ENCODE measurements at regions not wholly inside any gene's neighbourhood (a gene's known extent, or its start where the extent isn't known, plus 50 kb on each side); places are given as distances from the start of the nearest gene placed in this dataset.
"Not testable (repeated sequence)": the region's sequence is repeated elsewhere in the genome, so short reads cannot be mapped to it uniquely, and the experiment has no call there.

DNA sequence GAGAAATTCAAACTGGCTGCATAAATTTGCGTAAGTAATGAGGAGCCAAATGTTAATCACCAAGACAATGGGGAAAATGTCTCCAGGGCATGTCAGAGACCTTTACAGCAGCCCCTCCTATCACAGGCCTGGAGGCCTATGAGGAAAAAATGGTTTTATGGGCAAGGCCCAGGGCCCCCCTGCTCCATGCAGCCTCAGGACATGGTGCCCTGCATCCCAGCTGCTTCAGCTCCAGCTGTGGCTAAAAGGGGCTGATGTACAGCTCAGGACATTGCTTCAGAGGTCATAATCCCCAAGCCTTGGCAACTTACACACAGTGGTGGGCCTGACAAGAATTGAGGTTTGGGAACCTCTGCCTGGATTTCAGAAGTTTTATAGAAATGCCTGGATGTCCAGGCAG lies 126.2 kb upstream of the TGFBR2 start:
- 100% methylated on average over 1 of the region's 1 CpG for WGBS (ENCODE audit: insufficient coverage)
- H3K27me3 ChIP-seq (ENCODE audit: control insufficient read depth in 2 of 2, insufficient read depth in 2 of 2, low read length in 2 of 2); H3K9me3 Mint-ChIP-seq; H3K27ac Mint-ChIP-seq; DNase-seq; intact Hi-C loops (cut with micrococcal nuclease); H4K20me1 ChIP-seq (ENCODE audit: insufficient read depth, low read length); H3K79me2 ChIP-seq (ENCODE audit: insufficient read depth, low read length); H3K27ac ChIP-seq (ENCODE audit: low read depth in 1 of 2, low read length in 2 of 2); H3K4me2 ChIP-seq (replicated peaks; ENCODE audit: extremely low read depth, low read length, poor library complexity, severe bottlenecking); H3K4me3 Mint-ChIP-seq; H3K9me3 ChIP-seq (replicated peaks in 1 of 2; ENCODE audit: control insufficient read depth in 1 of 2, insufficient read depth in 1 of 2, low read length in 2 of 2); H2AFZ ChIP-seq (ENCODE audit: insufficient read depth, low read depth, low read length, poor library complexity, severe bottlenecking); H3K36me3 Mint-ChIP-seq; H3K9ac ChIP-seq (ENCODE audit: insufficient read depth, low read length, poor library complexity, severe bottlenecking); H3K36me3 ChIP-seq (replicated peaks in 1 of 2; ENCODE audit: control insufficient read depth in 1 of 2, insufficient read depth in 2 of 2, low read length in 2 of 2); H3K4me3 ChIP-seq (replicated peaks in 1 of 3; ENCODE audit: low read depth in 2 of 3, low read length in 3 of 3); H3K27me3 Mint-ChIP-seq (ENCODE audit: low read depth in 3 of 3): not testable (repeated sequence)
- peaks cover 26% of the 10 kb centered on the region for H3K4me1 Mint-ChIP-seq
- H3K4me1 ChIP-seq (ENCODE audit: control insufficient read depth in 1 of 2, insufficient read depth in 2 of 2, low read length in 2 of 2), result peaks cover 25% of the 10 kb centered on the region in 2 donors

DNA sequence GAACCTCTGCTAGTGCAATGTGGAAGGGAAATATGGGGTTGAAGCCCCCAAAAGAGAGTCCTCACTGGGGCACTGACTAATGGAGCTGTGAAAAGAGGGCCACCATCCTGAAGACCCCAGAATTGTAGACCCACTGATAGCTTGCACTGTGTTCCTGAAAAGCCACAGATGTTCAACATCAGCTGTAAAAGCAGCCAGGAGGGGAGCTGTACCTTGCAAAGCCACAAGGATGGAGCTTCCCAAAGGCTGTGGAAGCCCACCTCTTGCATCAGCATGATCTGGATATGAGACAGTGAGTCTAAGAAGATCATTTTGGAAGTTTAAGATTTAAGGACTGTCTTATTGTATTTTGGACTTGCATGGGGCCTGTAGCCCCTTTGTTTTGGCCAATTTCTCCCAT lies 125.8 kb upstream of the TGFBR2 start:
- Histone ChIP-seq H3K36me3 (replicated peaks in 1 of 2; ENCODE audit: control insufficient read depth in 1 of 2, insufficient read depth in 2 of 2, low read length in 2 of 2) (no peaks in the 10 kb centered on the region), H3K27me3 (ENCODE audit: control insufficient read depth in 2 of 2, insufficient read depth in 2 of 2, low read length in 2 of 2) (no peaks in the 10 kb centered on the region), H3K4me1 (ENCODE audit: control insufficient read depth in 1 of 2, insufficient read depth in 2 of 2, low read length in 2 of 2) (peaks cover 23 to 24% of the 10 kb centered on the region in 2 donors), H2AFZ (ENCODE audit: insufficient read depth, low read depth, low read length, poor library complexity, severe bottlenecking) (no peak overlapping the region), H3K4me3 (replicated peaks in 1 of 3; ENCODE audit: low read depth in 2 of 3, low read length in 3 of 3) (no peak overlapping the region), H4K20me1 (ENCODE audit: insufficient read depth, low read length) (no peaks in the 10 kb centered on the region), H3K4me2 (replicated peaks; ENCODE audit: extremely low read depth, low read length, poor library complexity, severe bottlenecking) (no peak overlapping the region), H3K9ac (ENCODE audit: insufficient read depth, low read length, poor library complexity, severe bottlenecking) (no peak overlapping the region), H3K27ac (ENCODE audit: low read depth in 1 of 2, low read length in 2 of 2) (no peak overlapping the region), H3K9me3 (replicated peaks in 1 of 2; ENCODE audit: control insufficient read depth in 1 of 2, insufficient read depth in 1 of 2, low read length in 2 of 2) (no peaks in the 10 kb centered on the region), H3K79me2 (ENCODE audit: insufficient read depth, low read length) (no peaks in the 10 kb centered on the region)
- intact Hi-C loops (cut with micrococcal nuclease), result no loop called here
- no peak for DNase-seq
- Mint-ChIP-seq H3K4me1 (peaks cover 22% of the 10 kb centered on the region), H3K4me3 (no peak overlapping the region), H3K27me3 (ENCODE audit: low read depth in 3 of 3) (peaks cover 0 to 4% (median 0%) of the 10 kb centered on the region in 3 donors), H3K36me3 (no peaks in the 10 kb centered on the region), H3K9me3 (peaks cover 0 to 2% (median 0%) of the 10 kb centered on the region in 7 donors), H3K27ac (no peak overlapping the region)
- TF ChIP-seq, protein P1, sequence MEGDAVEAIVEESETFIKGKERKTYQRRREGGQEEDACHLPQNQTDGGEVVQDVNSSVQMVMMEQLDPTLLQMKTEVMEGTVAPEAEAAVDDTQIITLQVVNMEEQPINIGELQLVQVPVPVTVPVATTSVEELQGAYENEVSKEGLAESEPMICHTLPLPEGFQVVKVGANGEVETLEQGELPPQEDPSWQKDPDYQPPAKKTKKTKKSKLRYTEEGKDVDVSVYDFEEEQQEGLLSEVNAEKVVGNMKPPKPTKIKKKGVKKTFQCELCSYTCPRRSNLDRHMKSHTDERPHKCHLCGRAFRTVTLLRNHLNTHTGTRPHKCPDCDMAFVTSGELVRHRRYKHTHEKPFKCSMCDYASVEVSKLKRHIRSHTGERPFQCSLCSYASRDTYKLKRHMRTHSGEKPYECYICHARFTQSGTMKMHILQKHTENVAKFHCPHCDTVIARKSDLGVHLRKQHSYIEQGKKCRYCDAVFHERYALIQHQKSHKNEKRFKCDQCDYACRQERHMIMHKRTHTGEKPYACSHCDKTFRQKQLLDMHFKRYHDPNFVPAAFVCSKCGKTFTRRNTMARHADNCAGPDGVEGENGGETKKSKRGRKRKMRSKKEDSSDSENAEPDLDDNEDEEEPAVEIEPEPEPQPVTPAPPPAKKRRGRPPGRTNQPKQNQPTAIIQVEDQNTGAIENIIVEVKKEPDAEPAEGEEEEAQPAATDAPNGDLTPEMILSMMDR (IDR thresholded peaks at IDR 0.05), result no peak

All from CD14-positive monocyte (primary cell).